ENCODE measurements at regions not wholly inside any gene's neighbourhood (a gene's known extent, or its start where the extent isn't known, plus 50 kb on each side); places are given as distances from the start of the nearest gene placed in this dataset.

GRCh38 chr4:13248621-13249298 is 235.4 kb downstream of the RAB28 start:
- DNase-seq (ENCODE audit: low read depth): no peak

GRCh38 chr4:13246107-13246506 is 238.0 kb downstream of the RAB28 start:
- DNase-seq (ENCODE audit: low read depth): no peak

DNA sequence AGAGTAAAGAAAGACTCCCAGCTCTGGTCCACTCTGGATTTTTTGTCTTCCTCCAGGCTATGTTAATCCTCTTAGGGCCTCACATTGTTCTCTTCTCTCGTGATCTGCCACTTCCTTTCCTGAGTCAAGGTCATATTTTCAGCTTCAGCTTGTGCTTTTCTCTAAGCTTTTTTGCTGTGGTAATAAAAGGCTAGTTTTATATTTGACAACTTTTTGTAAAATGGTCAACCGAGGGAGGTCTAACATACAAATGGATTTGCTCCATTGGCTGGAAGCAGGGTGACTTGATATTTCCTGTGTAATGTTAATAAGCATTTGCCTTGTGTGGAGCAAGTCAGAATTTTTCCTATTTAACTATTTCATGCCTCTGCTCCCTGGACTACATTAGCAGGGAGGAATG is 239.7 kb downstream of the RAB28 start:
- no peak for DNase-seq (ENCODE audit: low read depth)

DNA sequence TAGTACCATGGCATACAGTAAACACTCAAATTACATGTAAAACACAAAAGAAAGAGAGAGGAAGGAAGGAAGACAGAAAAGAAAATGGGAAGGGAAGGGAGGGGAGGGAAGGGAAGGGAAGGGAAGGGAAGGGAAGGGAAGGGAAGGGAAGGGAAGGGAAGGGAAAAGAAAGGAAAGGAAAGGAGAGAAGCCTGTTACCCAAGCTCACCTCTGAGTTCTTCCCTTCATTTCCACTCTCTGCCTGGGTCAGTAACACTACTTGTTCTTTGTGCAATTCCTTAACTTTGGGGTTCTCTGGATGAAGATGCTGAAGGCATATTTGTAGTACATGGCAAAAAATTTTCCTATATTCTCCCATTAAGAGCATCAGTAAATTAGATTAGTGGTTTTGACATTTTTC is 241.0 kb downstream of the RAB28 start:
- DNase-seq (ENCODE audit: low read depth): no peak

DNA sequence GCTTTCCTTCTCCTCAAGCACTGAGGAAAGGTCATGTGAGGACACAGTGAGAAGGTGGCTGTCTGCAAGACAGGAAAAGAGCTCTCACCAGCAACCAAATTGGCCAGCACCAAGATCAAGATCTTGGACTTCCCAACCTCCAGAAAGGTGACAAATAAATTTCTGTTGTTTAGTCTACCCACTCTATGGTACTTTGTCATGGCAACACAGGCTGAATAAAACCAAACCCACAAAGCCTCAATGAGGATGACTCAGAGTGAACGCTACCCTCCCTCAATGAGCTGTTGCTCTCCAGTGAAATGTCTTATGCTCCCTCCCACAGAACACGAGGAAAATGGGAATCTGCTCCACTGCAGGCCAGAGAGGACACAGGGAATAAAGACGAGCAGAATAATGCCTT is 244.1 kb downstream of the RAB28 start:
- DNase-seq (ENCODE audit: low read depth): no peak

DNA sequence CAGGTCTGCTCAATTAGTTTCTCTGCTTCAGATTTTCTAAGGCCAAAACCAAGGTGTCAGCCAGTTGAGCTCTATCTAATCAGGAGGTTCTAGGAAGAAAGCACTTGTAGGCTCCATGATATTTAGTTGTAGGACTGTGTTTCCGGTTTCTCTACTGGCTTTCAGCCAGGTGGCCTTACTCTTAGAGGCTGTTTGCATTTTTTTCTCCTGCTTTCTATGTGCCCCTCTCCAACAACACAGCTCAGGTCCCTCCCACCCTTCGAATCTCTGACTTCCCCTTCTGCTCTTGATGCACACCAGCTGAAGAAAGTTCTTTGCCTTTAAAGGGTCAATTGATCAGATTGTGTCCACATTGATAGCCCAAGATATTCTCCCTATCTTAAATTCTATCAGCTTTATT is 245.2 kb downstream of the RAB28 start:
- no peak for DNase-seq (ENCODE audit: low read depth)

- DNase-seq (ENCODE audit: low read depth): no peak
Measured at GRCh38 chr4:13236485-13236884, 247.7 kb downstream of the RAB28 start.

DNA sequence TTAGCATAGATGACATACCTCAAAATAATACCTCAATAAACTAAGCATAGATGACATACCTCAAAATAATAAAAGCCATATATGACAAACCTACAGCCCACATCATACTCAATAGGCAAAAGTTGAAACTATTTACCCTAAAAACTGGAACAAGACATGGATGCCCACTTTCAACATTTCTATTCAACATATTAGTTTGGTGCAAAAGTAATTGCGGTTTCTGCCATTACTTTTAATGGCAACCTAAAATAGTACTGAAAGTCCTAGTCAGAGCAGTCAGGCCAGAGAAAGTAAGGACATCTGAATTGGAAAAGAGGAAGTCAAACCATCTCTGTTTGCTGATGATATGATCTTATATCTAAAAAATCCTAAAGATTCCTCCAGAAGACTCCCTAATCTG is 250.4 kb downstream of the RAB28 start:
- no peak for DNase-seq (ENCODE audit: low read depth)

DNA sequence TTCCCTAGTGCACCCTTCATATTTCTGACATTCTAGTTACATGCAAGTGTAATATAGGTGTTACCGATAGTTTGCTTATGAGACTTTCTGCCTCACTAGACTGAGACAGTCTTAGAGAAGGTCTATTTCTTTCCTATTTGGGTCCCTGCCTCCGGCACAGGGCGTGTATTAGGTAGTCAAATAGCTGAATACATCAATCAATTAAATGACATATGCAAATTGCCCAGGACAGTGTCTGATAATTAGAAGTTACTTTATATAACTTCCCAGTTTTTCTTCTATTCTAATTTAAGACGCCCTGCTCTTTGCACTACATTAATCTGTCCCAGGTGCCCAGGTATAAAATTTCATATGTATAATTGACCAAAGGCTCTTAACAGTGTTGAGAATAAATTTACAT is 264.2 kb downstream of the RAB28 start:
- DNase-seq (ENCODE audit: low read depth): no peak

DNA sequence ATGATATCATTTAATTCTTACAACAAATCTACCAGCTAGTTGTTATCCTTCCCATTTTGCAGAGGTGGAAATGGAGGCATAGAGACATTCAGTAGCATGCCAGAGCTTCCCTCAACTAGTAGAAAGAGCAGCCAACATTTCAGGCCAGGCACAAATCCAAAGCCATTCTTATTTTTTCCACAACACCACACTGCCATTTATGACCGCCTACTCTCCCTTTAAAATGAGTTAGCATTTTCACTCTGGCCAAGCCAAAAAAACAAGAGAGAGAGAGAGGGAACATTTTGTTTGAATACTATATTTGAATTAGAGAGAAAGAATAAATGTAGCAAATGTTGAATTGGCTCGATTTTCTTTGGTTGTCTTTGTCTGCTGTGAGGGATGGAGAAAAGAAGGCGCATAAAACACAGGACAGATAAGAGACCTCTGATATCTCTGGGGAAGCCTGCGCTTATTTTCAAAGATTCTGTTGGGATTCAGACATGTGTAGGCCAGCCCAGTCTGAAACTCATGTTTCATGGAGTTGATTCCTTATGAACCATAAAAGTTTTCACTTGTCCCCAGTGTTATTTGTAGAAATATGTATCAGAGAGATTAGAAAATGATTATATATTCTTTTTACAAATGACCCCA is 265.7 kb downstream of the RAB28 start:
- no peak for DNase-seq (ENCODE audit: low read depth)

DNA sequence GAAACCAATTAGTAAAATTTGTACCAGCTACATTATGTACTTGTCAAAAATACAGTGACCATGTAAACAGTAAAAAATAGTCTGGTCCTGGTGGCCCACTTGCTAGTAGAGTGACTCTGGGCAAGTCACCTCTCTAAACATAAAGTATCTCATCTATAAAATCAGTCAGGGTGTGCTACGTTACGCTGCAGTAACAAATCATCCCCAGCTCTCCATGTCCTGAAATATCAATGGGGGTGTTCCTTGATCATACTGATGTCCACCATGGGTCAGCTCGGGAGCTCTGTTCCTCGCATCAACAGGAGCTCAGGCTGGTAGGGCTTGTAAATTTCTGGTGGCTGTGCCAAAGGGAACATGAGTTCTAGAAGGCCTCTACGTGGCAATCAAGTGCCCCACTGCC is 268.6 kb downstream of the RAB28 start:
- no peak for DNase-seq (ENCODE audit: low read depth)

DNA sequence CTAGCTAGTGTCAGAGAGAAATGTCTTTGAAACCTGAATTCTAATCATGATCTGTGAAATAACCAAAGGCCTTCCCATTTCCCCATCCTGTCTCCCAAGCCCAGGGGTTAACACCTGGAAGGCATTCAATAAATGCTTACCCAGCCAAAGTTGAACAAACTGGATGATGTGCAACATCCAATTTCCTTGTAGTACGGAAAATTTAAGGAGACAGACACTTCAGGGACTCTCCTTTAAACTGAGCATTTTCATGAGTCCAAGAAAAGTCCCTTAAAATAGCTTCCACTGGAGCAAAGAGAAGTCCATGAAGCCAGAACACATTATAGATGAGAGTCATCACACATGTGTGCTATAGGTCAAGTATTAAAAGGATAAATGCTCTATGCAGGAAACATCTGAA is 271.2 kb downstream of the RAB28 start:
- DNase-seq (ENCODE audit: low read depth): no peak

GRCh38 chr4:13209600-13209999 is 274.5 kb downstream of the RAB28 start:
- DNase-seq (ENCODE audit: low read depth): no peak

DNA sequence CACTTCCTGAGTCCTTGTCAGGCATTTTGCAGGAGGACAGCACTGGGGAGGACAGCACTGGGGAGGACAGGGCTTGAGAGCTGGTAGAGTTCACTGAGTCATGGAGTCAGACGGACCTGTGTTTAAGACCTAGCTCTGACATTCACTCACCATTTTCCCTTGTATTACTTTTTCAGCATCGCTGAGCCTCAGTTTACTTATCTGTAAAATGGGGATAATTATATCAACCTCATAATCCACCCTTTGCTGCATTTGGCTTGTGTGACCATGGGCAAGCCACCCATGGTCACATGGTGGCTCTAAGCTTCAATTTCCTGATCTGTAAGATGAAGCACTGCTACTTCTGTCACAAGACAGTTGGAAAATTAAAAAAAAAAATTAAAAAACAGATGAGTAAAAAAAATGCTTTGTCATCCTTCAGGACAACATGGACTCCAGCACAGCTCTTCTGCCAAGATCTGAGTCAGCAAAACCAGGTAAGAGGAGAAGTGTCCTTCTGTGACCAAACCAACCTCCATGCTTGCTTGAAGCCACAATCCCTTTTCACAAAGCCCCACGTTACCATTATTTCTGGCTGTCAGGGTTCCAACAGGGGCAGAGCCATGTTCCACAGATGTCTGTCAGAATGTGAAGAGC is 275.5 kb downstream of the RAB28 start:
- no peak for DNase-seq (ENCODE audit: low read depth)

- no peak for DNase-seq (ENCODE audit: low read depth)
Measured at GRCh38 chr4:13207226-13207625, 276.9 kb downstream of the RAB28 start.

DNA sequence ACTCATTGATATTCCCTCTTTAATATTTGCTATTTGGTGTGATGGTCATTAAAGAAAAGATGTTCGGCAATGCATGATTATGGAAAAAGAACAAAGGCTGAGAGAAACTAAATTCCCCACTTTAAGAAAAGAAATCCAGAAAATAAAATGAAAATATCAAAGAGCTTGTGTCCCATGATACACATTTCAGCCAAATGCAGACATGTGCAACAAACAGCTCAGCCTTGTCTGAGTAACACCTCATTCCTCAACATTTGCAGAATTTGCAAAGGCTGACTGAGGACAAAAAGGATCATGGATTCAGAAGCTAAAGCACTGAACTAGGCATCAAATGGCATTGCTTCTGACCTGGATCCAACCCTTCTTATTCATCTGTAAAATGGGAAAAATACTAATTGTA is 281.0 kb downstream of the RAB28 start:
- DNase-seq (ENCODE audit: low read depth): no peak

DNA sequence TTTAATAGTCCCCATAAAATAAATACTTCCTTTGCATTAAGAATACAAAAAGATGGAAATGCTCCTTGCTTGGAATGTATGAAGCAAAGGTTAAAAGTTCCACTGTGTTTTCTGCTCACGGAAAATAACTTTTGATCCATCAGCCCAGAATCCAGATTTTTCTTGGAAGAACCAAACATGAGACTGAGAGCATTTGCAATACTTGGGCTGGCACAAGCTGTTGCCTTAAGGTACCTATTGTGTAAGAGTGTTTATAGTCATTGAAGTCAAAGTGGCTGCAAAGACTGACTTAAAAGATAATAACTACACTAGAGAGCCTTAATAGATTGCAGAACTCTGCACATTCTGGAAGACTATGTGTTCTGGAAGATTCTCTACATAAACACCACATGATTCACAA is 281.4 kb downstream of the RAB28 start:
- no peak for DNase-seq (ENCODE audit: low read depth)

DNA sequence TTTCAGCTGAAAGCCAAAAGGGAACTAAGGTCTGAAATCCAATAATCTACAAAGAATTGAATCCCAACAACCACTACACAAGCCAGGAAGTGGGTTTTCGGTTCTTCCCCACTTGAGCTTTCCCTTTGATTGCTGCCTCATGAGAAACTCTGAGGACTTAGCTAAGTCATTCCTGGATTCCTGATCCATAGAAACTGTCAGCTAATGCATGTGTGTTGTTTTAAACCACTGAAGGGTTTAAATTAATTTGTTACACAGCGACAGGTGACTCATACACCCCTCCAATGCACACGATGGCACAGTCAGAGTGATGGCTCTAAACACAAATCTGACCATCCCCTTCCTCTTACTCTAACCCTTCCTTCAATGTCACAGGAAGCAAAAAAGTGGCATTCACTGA is 282.9 kb downstream of the RAB28 start:
- DNase-seq (ENCODE audit: low read depth): no peak

DNA sequence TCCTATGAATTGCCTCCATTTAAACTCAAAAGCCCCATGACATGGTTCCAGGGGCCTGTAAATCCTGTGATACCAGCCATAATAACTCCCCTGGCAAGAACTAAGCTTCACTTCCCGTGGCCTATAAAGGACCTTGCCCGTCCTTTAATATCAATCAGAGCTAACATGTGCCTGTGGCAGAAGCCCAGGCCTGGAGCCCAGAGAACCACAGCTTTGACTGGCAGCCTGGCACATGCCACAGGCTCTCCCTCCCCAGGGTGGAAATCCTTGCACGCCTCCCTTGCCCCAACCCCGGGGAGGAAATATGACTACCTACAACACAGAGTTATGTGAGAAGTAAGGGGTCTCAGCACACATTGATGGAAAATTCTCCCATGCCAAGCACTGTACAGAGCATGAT is 287.4 kb downstream of the RAB28 start:
- no peak for DNase-seq (ENCODE audit: low read depth)

DNA sequence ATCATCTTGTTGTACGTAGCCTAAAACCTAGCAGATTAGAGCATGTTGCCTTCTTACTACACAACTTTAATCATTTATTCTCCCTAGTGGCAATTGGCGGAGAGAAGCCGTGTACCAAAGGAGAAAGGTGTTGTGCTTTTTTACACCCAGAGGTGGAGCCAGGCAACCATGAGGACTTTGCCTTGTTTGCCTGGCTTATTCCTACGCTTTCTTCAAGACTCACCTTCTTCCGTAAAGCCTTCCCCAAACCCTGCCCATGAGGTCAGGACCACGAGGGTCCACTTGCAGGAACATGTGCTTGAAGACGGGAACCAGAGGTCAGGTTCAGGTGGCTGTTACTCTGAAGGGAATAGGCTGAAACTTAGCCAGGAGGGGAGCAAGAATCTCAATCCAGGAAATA is 290.5 kb downstream of the RAB28 start:
- DNase-seq (ENCODE audit: low read depth): no peak

DNA sequence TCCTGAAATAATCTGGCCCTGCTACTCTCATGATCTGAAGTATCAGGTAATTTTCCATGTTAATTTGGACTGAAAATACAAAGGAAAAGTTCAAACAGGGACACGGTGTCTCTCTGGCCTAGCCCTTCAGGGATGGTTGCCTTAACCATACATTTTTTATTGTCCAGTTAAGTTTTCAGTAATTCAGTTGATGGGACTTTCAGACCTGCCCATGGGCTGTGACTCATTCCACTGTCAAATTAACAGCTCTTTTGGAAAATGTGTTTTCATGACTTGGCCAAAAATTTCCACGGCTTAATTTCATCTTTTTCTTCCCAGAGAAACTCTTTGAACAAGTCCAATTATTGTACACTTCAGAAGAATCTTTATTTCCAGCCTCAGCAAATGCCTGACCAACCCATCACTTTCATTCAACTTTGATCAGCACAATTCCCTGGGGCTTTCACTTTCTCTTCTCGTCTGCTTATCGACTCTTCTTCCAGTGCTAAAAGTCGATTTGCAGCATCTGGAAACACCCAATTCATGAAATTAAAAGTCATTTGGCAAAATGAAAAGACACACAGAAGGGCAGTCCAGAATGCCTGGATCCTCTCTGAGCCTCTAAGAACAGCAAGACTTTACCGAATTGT is 293.9 kb downstream of the RAB28 start:
- no peak for DNase-seq (ENCODE audit: low read depth)

DNA sequence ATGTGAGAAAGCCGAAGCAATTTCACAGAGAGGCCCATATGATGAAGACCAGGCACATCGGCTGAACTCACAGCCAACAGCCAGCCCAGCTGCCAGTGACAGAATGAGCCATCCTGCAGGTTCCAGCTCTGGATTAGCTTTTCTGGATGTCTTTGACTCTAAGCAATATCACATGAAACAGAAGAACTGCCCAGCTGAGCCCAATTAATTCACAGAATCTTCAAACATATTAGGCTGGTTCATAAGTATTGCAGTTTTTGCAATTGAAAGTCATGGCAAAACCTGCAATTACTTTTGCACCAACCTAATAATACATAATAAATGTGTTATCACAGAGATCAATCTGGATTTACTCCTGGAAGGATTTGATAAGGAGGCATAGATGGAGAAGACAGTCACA is 299.9 kb downstream of the RAB28 start:
- no peak for DNase-seq (ENCODE audit: low read depth)

- DNase-seq (ENCODE audit: low read depth): no peak
Measured at GRCh38 chr4:13182133-13182532, 302.0 kb downstream of the RAB28 start.
